ENCODE measurements at regions not wholly inside any gene's neighbourhood (a gene's known extent, or its start where the extent isn't known, plus 50 kb on each side); places are given as distances from the start of the nearest gene placed in this dataset.

DNA sequence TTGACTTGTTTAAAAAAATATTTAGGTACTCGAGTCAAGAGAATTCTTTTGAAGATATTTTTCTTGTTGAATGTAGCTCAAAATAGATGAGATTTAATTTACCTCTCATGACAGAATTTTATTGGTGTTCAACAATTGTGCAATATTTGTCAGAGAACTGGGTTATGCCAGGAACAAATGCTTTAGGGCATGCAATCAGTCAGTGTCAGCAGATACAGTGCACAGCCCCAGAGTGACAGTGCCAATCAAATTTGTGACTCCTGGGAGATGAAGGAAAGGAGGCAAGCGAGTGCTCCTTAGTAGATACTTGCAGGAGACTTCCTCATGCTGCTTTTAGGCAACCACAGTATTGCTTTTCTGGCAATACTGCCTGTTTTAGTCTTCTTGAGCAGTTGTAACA lies 81.2 kb upstream of the DSEL start:
- TF ChIP-seq, protein P1, sequence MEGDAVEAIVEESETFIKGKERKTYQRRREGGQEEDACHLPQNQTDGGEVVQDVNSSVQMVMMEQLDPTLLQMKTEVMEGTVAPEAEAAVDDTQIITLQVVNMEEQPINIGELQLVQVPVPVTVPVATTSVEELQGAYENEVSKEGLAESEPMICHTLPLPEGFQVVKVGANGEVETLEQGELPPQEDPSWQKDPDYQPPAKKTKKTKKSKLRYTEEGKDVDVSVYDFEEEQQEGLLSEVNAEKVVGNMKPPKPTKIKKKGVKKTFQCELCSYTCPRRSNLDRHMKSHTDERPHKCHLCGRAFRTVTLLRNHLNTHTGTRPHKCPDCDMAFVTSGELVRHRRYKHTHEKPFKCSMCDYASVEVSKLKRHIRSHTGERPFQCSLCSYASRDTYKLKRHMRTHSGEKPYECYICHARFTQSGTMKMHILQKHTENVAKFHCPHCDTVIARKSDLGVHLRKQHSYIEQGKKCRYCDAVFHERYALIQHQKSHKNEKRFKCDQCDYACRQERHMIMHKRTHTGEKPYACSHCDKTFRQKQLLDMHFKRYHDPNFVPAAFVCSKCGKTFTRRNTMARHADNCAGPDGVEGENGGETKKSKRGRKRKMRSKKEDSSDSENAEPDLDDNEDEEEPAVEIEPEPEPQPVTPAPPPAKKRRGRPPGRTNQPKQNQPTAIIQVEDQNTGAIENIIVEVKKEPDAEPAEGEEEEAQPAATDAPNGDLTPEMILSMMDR (IDR thresholded peaks at IDR 0.05; ENCODE audit: low read depth, low read length, poor library complexity, severe bottlenecking) = no peak
- TF ChIP-seq EZH2phosphoT487 (IDR thresholded peaks at IDR 0.05; ENCODE audit: borderline replicate concordance, low read length) = no peak
